Brain microvascular endothelial cell (primary cell): ENCODE measurements at regions not wholly inside any gene's neighbourhood (a gene's known extent, or its start where the extent isn't known, plus 50 kb on each side); places are given as distances from the start of the nearest gene placed in this dataset.

Experiments used
- DNase-seq: peaks from one replicate; pipeline ENCODE4 v3.0.0-alpha.2; 2020
- H3K27ac ChIP-seq: fragments of 250-450 bp; sonication (Bioruptor Pico); 2 replicates; pipeline ENCODE4 v1.5.1; 2020; ENCODE audit warnings: mild to moderate bottlenecking, moderate library complexity
- H3K27me3 ChIP-seq: fragments of 250-450 bp; sonication (Bioruptor Pico); replicated peaks from 2 replicates; pipeline ENCODE4 v1.5.1; 2020; ENCODE audit warnings: mild to moderate bottlenecking
- H3K36me3 ChIP-seq: fragments of 250-450 bp; sonication (Bioruptor Pico); replicated peaks from 2 replicates; pipeline ENCODE4 v1.5.1; 2020; ENCODE audit warnings: mild to moderate bottlenecking
- H3K4me3 ChIP-seq: 2 replicates; pipeline ENCODE4 v1.5.1; 2011; ENCODE audit warnings: low read depth, mild to moderate bottlenecking, control low read depth, low read length, moderate library complexity
- in situ Hi-C: cut with HindIII; loops from 2 replicates; pipeline ENCODE4 v1.10.0; 2017; ENCODE audit warnings: low sequenced_read_pairs, low pct_ligation_motif_present
- TF ChIP-seq, protein P1 (sequence below): IDR thresholded peaks from 2 replicates; pipeline ENCODE4 v1.5.1; 2011; ENCODE audit warnings: low read depth, mild to moderate bottlenecking, moderate library complexity, low read length, control low read depth, inconsistent platforms; ENCODE audit errors: missing control alignments

GRCh38 chr10:123942114-123942861 lies 50.7 kb upstream of the CPXM2 start:
- Histone ChIP-seq H3K36me3 (no peaks in the 10 kb centered on the region), H3K27me3 (no peaks in the 10 kb centered on the region), H3K27ac (no peak overlapping the region), H3K4me3 (no peak overlapping the region)
- DNase-seq: no peak
- TF ChIP-seq, protein P1, sequence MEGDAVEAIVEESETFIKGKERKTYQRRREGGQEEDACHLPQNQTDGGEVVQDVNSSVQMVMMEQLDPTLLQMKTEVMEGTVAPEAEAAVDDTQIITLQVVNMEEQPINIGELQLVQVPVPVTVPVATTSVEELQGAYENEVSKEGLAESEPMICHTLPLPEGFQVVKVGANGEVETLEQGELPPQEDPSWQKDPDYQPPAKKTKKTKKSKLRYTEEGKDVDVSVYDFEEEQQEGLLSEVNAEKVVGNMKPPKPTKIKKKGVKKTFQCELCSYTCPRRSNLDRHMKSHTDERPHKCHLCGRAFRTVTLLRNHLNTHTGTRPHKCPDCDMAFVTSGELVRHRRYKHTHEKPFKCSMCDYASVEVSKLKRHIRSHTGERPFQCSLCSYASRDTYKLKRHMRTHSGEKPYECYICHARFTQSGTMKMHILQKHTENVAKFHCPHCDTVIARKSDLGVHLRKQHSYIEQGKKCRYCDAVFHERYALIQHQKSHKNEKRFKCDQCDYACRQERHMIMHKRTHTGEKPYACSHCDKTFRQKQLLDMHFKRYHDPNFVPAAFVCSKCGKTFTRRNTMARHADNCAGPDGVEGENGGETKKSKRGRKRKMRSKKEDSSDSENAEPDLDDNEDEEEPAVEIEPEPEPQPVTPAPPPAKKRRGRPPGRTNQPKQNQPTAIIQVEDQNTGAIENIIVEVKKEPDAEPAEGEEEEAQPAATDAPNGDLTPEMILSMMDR: no peak
- in situ Hi-C loops: no loop called here
